Hematopoietic multipotent progenitor cell treated with erythropoietin and hydrocortisone succinate and interleukin-3 and kit ligand, for 15 days (in vitro differentiated cells): ENCODE measurements at regions not wholly inside any gene's neighbourhood (a gene's known extent, or its start where the extent isn't known, plus 50 kb on each side); places are given as distances from the start of the nearest gene placed in this dataset.
"Not testable (repeated sequence)": the region's sequence is repeated elsewhere in the genome, so short reads cannot be mapped to it uniquely, and the experiment has no call there.

Experiments used
- DNase-seq: peaks from one replicate; pipeline ENCODE4 v3.0.0-alpha.2; 2015; ENCODE audit warnings: low spot score

DNA sequence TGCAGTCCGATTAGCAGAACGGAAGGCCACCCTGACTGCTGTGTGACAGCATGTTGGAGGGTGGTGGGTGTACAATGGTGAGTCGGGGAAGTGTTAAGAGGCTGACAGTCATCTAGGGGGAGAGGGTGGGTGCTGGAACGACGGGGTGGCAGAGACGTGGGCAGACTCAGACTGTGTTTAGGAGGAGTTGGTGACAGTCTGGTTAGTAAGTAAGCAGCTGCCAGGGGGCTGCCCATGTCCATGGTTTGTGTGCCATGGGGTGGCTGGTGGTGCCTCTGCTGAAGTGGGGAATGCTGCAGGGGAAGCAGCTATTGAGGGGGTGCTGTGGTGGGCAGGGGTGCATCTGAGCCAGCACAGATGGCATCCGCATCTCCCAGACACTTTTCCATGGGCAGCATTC lies 51.3 kb upstream of the BOD1 start:
- no peak for DNase-seq

DNA sequence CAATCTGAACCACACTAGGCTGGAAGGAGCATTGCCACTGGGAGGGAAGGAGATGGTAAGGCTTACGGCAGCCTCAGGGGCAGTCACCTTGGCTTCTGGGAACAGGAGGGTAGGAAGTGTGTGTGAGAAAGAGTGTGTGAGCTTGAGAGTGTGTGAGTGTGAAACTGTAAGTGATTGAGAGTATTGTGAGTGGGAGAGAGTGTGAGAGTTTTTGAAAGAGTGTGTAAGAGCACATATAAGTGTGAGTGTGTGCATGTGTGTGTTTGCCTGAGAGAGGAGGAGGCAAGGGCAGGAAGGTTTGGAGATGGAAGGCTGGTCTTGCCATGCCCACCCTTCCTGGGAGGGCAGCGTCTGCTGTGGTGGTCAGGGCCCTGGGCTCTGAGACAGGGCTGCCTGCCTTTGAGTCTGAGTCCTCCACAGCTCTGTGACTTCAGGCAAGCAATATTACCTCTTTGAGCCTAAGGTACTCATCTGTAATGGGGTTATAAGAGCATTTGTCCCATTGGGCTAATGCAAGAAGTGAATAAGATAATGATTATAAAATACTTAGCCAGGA lies 51.9 kb upstream of the BOD1 start:
- no peak for DNase-seq

DNA sequence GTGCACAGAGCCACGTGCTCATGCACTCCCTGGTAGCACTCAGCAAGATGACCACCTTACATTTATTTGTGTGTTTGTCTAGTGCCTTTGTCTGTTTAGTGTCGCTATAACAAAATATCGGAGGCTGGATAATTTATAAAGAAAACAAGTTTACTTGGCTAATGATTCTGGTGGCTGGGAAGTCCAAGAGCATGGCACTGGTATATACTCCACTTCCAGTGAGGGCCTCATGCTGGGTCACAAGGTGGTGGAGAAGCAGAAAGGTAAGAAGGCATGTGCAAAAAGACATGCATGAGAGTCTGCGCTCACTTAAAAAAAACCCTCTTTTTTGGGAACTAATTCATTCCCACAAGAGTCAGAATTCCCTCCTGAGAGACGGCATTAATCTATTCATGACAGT lies 52.5 kb upstream of the BOD1 start:
- DNase-seq = no peak

DNA sequence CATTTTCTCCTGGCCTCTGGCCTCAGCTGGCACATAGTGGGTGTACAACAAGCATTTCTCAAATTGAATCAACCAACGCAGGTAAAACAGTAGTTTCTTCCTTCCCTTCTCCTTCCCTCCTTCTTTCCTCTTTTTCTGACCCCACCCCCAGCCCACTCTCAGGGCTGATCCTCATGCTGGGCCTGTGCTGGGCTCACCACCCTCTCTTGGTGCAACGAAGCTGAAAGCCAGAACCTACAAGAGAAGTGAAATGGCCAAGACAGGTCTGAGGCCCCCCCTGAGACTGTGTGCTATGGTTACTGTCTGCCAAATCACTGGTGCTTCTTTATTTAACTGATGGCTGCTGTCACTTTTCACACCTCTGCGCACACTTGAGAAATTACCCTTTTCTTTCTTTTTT lies 53.0 kb upstream of the BOD1 start:
- no peak for DNase-seq

DNA sequence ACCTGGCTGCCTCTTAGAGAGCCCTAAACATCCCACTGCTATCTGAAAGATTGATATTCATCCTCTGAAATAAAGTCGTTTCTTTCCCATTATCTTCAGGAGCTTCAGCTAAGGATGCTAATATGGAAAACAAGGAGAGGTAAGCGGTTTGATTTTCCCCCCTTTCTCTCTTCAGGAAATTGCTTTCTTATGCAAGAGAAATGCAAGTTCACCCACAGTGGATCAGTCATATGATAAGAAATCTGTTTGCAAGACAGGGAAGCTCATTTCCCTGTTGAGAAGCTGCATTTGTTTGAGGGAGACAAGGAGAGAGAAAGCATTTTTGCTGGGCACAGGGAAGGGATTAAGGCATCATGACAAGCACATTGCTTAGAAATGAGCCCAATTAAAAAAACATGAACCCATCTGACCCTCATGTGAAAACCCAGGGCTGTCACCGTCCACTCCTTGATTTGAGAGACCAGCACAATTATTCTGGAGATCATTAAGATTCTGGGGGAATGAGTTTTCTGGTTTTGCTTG lies 53.7 kb upstream of the BOD1 start:
- no peak for DNase-seq

DNA sequence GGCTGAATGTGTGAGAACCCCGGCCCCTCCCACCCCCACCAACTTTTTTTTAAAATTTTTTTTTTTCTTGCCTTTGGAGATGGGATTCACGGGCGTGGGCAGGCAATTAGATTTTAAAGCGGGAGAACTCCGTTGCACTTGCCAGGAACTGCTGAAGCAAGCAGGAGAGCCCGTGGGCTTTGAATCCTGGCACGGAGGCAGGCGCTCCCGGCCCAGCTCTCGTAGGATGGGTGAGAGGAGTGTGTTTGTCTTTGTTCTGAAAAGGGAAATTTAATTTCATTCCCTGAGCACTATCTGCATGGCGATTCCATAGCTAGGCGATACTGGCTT lies 54.3 kb upstream of the BOD1 start:
- DNase-seq = no peak

DNA sequence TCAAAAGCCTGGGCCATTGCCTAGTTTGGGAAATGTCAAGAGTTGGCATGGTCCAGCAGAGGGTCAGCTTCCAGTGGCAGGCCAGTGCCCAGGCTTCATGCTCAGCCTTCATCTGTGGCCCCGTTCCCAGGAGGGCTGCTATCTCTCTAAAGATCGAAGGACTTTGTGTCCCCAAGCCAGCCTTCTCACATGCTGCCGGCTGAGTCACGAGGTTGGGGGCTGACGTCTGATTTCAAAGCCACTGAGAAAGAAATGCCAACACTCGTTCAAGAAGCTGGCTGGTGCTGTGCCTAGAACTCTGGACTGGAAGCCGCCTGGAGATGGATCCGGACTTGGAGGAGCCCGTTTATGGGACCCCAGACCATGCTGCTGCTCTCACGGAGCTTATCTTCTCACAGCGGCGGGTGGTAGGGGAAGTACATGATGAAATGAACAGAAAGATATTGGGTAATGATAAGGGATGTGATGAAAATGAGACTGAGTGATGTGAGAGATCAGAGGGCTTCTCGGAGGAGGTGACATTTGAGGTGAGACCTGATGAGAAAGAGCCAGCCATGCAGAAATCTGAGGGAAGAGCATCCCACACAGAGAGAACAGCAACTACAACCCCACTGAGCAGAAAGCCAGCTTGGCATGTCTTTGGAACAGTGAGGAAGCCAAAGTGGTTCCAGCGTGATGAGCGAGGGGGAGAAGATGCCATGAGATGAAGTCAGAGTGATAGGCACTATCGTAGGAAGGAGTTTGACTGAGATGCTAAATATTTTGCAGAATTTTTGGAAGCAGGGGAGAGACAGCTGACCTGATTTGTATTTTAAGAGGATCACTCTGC lies 54.9 kb upstream of the BOD1 start:
- no peak for DNase-seq

DNA sequence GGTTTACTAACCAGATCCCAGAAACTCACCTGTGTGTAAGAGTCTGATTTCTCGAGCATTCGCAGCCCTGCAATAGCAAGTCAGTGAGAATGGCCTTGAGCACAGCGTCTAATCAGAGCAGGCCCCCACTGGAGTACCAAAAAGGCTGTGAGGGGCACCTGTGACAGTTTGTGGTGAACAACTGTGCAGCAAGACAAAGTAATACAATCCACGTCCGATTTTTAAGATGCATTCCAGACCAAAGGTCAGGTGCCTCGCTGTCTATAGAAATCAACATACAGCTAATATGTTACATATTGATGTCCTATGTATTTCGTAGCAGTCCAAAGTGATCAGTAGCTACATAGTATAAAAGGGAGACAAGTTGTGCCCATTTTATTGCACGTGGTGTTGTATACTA lies 55.7 kb upstream of the BOD1 start:
- DNase-seq = no peak

DNA sequence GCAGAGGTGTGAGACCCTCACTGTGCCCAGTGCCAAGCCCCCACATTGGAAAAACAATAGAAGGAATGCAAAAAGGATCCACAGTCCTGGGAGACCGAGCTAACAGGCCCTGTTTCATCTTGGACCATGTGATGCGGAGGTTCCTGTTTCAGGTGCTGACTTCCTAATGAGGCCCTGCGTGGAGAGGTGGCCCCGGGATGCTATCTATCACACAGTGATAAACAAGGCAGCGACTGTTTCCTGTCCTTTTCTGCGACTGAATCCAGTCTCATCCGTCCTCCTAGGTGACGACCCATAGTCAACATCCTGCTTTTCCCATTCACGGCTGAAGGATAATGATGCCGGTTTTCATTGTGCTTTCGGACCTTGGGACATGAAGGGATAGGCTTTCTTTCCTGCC lies 56.4 kb upstream of the BOD1 start:
- no peak for DNase-seq

DNA sequence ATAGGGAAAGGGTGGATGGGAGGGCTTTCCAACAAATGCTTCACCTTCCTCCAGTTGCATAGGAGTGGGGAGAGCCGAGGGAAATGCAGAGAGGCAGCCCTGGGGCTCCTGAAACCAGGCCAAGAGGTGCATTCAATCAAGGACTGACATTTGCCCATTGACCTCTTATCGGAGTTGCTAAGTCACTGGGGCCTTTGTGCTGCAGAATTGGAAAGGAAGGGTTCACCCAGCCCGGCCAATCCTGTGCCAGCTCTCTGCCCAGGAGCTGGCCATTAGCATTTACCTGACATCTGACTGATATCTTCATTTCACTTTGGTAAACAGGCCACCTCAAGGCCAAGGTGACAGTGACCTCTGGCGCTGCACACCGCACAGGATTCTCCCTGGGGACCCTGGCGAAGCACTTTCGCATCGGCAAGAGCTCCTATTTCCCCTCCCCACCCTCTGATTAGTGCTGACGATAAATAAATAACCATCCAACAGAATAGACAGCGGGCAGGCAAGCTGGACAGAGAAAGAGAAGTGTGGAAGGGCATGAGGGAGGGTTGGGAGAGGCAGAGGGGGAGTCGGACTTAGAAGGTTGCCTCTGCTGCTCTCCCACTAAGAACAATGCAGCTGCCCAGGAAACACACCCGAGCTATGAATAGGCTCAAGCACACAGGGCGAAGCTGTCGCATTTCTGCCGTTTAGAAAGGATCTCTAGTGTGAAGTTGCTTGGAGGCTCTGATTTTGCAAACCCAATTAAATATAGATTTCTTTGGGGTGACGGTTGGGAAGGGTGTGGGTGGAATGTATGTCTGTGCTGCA lies 57.0 kb upstream of the BOD1 start:
- no peak for DNase-seq

DNA sequence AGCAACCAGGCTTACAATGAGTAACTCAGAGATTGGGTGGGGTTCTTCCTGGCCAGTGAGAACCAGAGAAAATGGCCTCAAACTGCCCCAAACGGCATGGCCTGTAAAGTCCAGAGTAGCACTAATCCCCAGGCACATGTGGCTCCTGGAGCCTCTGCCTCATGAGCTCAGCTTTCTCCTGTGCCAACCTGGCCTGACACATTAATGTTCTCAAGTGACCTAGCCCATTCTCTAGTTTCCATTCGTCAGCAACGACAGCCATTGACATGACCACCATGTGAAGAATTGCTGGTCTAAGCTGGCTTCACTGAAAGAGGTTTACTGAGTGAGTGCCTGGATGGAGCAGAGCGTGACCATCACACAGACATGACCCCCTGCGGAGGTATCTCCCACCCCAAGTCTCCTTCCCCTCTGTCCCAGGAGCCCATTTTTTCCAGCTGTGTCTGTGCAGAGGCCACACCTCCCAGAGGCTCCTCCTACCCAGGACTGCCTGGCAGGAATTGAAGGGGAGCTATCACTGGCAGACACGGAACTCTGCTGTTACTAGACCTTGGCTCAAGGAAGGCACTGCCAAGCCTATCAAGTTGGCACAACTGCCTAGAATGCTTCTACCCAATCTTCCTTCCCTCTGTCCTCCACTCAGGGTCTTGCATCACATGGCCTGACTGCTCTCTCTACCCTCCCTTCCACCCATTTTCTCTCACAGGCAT lies 59.0 kb upstream of the BOD1 start:
- DNase-seq = no peak

DNA sequence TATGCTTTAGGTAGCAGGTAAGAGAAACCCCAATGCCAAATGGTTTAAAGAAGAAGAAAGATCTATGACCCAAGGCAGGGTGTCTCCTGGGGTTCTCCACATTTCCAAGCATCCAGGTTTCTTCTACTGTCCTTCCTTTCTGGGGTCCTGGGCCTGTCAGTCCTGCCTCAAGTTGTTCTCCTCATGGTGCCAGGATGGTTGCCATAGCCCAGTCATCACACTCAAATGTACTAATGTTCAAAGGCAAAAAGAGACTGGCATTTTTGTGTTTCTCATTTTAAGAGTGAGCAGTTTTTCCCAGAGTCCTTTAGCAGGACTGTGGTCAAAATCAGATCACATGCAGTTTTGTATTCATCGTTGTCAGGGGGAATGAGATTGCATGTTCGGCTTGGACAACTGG lies 59.9 kb upstream of the BOD1 start:
- no peak for DNase-seq

DNA sequence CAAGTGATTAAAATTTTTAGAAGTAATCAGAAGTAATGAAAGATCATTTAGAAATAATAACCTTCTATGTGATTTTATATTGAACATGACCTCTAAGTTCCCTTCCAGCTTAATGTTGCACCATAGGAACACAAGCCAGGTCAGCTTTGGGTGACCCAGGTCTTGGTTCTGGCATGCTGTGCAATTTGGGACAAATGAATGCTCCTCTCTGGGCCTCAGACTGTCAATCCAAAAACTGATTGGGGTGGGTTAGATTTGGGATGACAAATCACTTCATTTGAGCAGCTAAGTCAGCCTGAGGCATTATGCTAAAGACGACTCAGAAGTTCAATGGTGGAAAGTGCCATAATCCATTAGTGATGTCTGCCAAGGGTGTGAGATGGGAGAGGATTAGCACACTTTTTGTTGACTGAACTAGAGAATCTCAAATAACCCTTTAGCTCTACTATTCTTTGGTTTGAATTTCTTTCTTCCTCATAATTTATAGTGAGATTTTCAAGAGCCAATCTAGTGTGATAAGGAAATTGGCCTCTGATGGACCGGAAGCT lies 60.7 kb upstream of the BOD1 start:
- DNase-seq = no peak

DNA sequence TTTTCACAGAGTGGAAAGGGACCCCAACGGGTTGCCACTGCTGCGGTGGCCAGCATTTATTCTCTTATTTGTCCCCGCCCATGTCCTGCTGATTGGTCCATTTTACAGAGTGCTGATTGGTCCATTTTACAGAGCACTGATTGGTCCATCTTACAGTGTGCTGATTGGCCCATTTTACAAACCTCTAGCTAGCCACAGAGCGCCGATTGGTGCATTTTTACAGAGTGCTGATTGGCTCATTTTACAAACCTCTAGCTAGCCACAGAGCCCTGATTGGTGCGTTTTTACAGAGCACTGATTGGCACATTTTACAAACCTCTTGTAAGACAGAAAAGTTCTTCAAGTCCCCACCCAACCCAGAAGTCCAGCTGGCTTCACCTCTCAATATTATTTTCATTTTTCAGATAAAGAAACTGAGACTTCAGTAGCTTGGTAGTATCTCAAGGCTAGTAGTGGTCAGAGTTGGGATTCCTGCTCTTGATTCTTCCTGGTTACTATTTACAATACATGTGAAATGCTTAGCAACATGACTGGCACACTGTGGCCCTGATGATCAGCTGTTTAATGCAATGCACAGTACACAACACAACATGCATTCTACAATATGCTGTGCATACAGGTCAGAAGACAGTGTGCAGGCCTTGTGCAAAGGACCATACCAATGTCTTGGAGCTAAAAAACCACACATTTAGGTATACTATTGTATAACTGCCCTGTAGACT lies 63.6 kb upstream of the BOD1 start:
- DNase-seq = no peak

DNA sequence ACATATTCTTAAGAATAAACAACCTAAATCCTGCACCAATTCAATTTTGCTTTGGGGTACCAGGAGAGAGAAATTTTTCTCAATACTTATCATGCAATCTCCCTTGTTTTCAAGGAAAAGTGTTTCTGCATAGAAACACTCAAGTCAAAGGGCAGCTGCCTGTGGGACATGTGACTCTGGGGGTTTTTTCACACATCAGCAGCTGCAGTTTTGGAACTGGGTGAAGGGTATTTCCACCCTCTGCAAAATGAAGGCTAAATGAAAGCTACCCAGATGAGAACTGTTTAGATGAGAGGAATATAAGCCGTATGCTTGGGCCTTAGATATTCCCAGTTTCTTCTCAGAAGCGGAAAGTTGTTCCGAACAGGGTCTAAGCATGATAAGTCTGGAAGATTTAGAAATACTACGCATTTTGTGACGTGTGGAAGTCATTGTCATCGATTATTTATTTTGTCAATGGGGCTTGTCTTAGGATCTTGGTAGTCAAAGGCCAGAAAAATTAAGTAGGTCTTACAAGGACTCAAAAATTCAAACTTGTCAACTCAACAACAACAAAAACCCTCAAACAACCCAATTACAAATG lies 64.3 kb upstream of the BOD1 start:
- DNase-seq = no peak

DNA sequence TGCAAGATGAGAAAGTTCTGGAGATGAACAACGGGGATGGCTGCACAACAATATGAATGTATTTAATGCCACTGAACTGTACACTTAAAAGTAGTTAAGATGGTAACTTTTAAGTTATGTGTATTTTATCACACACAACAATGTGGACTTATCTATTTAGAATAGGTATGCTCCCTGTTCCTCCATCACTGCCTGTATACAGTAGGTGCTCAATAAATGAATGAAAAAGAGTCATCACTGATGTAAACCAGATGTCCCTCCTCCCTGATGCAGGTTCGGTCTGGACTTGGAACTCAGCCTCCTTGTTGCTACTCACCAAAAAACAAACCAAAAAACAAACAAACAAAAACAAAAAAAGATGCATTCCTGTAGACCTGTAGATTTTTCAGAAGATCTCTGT lies 65.9 kb upstream of the BOD1 start:
- no peak for DNase-seq

DNA sequence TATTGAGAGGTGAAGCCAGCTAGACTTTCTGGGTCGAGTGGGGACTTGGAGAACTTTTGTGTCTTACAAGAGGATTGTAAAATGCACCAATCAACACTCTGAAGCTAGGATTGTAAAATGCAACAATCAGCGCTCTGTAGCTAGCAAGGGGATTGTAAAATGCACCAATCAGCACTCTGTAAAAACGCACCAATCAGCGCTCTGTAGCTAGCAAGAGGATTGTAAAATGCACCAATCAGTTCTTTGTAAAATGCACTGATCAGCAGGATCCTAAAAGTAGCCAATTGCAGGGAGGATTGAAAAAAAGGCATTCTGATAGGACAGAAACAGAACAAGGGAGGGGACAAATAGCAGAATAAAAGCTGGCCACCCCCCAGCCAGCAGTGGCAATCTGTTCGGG lies 68.1 kb upstream of the BOD1 start:
- not testable (repeated sequence) for DNase-seq

DNA sequence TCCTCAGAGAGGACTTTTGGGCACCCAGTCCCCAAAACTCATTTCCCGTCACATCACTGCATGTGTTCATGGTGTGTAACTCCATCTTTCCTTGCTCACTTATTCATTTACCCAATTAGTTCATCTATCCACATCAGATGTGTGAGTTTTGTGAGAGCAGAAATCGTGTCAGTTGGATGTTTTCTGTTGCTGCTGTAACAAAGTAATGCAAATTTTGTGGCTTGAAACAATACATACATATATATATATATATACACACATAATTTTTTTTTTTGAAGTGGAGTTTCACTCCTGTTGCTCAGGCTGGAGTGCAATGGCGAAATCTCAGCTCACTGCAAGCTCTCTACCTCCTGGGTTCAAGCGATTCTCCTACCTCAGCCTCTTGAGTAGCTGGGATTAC lies 70.5 kb upstream of the BOD1 start:
- DNase-seq = no peak

DNA sequence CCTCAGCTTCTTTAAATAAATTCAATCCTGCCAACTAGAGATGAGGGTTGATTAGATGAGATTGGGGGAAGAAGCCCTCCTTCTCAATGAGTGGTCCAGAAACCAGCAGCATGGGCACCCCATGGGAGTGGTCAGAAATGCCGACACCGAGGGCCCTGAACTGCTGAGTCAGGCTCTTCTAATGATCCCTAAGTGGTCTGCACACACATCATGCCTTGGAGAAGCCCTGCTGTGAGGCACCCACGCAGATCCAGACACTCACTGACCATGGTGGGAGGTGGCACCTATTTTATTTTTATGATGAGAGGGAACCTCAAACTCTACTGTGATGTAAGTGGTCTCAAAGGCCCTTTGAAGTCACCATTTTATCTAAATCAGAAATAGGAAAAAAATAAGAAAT lies 72.3 kb upstream of the BOD1 start:
- peak; percentile 21 for DNase-seq

DNA sequence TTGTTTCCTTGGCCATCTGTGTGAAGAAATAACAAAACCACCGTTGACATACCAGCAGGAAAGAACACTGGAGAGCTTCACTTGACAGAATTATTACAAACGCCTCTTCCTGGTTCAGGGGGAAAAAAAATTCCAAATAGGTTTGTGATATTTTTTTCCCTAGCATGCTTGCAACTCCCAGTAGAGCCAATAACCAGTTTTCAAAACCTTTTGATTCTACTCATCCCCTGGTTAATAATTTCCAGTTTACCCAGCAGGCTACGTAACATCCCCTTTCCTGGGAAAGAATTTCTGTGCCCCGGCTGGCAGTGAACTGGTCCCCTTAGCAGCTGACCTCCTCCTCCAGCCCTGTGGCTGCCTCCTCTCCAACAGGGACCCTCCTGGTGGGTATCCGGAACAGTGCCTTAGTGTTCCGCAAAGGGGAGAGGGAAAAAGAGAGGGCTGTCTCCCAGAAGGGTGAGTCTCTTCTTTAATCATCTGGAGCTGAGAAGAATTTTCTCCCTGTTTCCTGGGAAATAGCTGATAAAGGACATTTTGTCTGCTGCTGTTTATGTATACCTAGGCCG lies 72.8 kb upstream of the BOD1 start:
- peak; percentile 8 for DNase-seq
